OCI-LY3 (cell line): ENCODE measurements at regions not wholly inside any gene's neighbourhood (a gene's known extent, or its start where the extent isn't known, plus 50 kb on each side); places are given as distances from the start of the nearest gene placed in this dataset.

Source experiments
- EZH2phosphoT487 ChIP-seq: fragments of 200-600 bp; shearing (Covaris generic); IDR thresholded peaks from 2 replicates; pipeline ENCODE4 v1.6.1; 2018; ENCODE audit warnings: antibody characterized with exemption, mixed run types, low read depth
- TF ChIP-seq, protein P1 (sequence below): fragments of 200-600, 300-600 bp; sonication (generic); IDR thresholded peaks from 2 replicates; pipeline ENCODE4 v1.5.1; 2014; ENCODE audit warnings: antibody characterized with exemption, low read length, low read depth

DNA sequence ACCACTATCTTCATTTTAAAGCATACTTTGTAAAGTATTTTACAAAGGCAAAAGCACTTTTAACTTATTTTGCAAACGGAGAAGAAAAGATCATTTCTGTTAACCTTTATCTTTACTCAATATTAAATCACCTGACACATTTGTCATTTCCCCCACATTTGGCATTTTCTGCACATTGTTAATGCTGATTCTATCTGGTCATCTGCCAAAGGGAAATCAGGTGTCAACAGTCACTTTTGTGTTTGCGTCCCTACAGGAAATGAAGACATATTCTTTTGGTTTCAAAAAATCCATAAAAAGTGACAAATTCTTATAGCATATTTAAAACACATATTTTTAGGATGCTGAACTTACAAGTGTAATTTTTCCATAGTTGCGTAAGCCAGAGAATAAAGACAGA is 191.3 kb upstream of the TMEM161B start:
- TF ChIP-seq, protein P1, sequence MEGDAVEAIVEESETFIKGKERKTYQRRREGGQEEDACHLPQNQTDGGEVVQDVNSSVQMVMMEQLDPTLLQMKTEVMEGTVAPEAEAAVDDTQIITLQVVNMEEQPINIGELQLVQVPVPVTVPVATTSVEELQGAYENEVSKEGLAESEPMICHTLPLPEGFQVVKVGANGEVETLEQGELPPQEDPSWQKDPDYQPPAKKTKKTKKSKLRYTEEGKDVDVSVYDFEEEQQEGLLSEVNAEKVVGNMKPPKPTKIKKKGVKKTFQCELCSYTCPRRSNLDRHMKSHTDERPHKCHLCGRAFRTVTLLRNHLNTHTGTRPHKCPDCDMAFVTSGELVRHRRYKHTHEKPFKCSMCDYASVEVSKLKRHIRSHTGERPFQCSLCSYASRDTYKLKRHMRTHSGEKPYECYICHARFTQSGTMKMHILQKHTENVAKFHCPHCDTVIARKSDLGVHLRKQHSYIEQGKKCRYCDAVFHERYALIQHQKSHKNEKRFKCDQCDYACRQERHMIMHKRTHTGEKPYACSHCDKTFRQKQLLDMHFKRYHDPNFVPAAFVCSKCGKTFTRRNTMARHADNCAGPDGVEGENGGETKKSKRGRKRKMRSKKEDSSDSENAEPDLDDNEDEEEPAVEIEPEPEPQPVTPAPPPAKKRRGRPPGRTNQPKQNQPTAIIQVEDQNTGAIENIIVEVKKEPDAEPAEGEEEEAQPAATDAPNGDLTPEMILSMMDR, result no peak
- no peak for TF ChIP-seq EZH2phosphoT487
